ENCODE measurements at regions not wholly inside any gene's neighbourhood (a gene's known extent, or its start where the extent isn't known, plus 50 kb on each side); places are given as distances from the start of the nearest gene placed in this dataset.
A peak's percentile ranks its signal among the peaks of the same experiment; 100 is the strongest.

GRCh38 chr13:99859178-99860177 is 112.1 kb downstream of the ZIC5 start:
- DNase-seq: peak; percentile 37

GRCh38 chr13:99857738-99858137 is 113.8 kb downstream of the ZIC5 start:
- DNase-seq: no peak

GRCh38 chr13:99855526-99856420 is 115.8 kb downstream of the ZIC5 start:
- DNase-seq: no peak

DNA sequence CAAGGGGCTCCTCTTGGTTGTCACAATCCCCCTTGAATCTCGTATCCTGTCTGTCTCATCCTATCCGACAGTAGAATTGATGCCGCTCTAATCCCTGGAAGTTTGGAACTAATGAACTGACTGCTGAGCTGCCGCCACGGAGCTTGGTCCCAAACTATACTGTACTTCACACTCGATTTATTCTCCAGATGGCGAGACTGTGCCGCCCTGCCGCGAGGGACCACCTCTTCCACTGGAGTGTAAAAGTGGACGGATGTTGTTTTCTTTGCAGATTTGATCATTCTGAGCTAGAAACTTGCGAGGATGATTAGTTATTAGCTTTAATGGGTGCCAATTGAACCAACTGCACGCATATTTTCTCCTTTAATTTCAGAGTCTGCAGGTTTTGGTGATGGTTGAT is 117.2 kb downstream of the ZIC5 start:
- no peak for DNase-seq

DNA sequence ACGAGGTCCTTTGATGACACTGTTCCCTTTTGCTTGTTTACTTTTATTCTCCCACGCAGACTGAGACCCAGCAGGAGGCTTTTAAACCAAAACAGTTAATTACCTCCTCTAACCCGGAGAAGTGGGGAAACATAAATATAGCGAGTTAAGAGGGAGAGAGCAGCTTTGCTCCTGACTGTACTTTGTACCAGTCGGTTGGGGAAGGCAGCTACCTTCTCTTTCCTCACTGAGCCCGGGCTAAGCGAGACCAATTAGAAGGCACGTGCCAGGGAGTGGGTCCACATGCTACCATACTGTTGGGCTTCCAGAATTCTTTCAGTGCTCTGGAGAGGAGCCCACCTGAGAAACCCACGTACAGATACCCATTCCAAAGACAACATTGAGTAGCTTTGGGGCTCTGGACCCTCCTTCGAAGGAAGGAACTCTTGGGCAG is 124.2 kb downstream of the ZIC5 start:
- no peak for DNase-seq

GRCh38 chr13:99845161-99845874 is 126.2 kb downstream of the ZIC5 start:
- no peak for DNase-seq

GRCh38 chr13:99844421-99844820 is 127.1 kb downstream of the ZIC5 start:
- DNase-seq: no peak

GRCh38 chr13:99843872-99844271 is 127.7 kb downstream of the ZIC5 start:
- no peak for DNase-seq

DNA sequence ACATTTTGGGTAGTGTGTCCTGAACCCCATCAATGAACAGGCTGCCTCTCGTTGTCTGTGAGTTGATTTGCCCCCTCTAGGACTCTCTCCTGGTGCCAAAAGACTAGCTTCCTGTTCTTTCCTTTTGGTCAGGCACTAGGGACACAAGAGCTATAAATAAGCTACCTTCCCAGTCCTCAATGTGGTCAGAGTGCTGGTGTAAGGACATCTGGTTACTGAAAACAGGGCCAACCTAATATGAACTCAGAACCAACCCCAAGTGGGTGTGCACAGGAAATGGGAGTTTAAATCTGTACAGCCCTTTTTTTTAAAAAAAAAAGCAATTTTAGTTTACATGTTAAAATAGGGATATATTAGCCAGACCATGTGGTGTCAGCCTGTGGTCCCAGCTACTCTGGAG is 129.2 kb downstream of the ZIC5 start:
- no peak for DNase-seq

- DNase-seq: no peak
Measured at GRCh38 chr13:99836291-99836690, 135.3 kb downstream of the ZIC5 start.

DNA sequence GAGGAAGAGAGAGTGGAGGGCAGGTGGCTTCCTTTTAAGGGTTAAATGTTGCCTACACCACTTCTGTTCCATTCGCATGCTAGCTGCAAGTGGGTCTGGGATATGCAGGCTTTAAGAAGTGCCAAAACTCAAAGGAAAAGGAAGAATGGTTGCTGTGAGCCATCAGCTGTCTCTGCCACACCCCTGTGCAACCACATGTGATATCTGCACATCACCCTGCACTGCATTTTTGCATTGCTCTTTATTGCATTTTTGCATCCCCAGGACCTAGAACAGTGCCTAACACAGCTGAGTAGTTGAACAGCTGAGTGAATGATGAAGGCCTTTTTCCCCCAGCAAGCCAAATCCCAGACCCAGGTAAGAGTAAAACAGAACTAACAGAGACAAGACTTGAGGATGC is 136.1 kb downstream of the ZIC5 start:
- no peak for DNase-seq

- DNase-seq: no peak
Measured at GRCh38 chr13:99834246-99834645, 137.3 kb downstream of the ZIC5 start.

- DNase-seq: no peak
Measured at GRCh38 chr13:99832347-99832746, 139.2 kb downstream of the ZIC5 start.

DNA sequence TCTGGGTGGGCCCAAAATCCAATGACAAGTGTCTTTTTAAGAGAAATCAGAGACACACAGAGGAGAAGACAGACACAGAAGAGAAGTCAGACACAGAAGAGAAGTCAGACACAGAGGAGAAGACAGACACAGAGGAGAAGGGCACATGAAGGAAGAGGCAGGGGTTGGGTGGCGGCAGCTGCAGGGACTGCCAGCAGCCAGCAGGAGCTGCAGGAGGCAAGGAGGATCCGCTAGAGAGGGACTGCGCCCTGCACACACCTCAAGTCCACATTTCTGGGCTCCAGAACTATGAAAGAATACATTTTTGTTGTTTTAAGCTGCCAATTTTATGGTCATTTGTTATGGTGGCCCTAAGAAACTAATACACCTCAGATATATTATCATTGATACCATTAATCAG is 140.6 kb downstream of the ZIC5 start:
- DNase-seq: no peak

- no peak for DNase-seq
Measured at GRCh38 chr13:99829593-99830239, 141.9 kb downstream of the ZIC5 start.

GRCh38 chr13:99829161-99829560 is 142.4 kb downstream of the ZIC5 start:
- no peak for DNase-seq

- DNase-seq: no peak
Measured at GRCh38 chr13:99828735-99829134, 142.8 kb downstream of the ZIC5 start.

- DNase-seq: no peak
Measured at GRCh38 chr13:99828123-99828522, 143.4 kb downstream of the ZIC5 start.

DNA sequence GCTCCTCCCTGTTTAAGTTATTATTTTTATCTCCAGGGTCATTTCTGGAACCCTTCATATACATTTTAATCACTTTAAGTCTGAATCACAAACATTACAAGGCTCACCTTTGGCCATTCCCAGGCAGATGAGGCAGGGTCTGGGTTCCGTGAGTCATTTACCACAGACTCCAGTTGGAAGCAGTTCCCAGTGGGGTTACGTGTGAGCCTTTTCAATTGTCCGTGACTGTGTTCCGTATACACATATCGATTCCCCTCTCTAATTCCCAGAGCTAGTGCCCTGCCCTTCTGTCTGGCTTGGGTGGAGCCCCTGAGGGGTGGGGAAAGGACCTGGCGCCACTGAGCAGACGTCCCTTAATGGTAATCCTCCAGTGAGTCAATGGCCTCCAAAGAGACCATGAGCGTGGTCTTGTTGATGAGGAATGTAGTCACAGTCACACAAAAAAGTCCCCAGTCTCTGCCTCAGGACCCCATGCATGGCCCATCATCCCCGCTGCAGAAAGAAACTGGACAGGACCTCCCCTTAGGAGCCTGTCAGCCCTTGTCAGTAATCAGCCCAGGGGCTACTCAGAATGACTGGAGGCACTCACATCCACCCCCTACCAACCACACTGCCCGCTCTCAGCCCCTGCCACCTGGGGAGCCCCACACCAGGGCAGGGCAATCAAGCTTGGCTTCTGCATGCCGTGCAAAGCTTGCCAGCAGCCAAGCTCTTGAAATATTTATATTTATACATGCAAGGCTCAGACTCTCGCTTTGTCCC is 144.4 kb downstream of the ZIC5 start:
- DNase-seq: no peak

- no peak for DNase-seq
Measured at GRCh38 chr13:99823961-99824360, 147.6 kb downstream of the ZIC5 start.

- DNase-seq: no peak
Measured at GRCh38 chr13:99822820-99823219, 148.7 kb downstream of the ZIC5 start.

DNA sequence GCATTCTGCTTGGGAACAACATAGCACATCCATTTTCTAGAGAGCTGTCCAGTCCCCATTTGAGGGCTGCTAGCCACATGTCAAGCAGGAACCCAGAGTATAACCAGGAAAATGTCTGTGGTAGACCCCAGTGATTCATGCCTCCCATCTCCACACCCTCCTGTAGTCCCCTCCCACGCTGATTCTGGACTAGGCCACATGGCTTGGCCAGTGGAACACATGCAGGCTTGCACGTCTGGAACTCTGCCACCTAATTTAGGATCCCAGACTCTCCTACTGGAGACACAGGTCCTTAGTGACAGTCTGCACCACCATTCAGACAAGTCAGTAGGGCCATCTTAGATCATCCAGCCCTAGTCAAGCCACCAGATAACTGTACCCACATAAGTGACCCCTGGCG is 149.8 kb downstream of the ZIC5 start:
- DNase-seq: no peak

All from activated naive CD4-positive, alpha-beta T cell treated with anti-CD3 and anti-CD28 coated beads, Interleukin-2, amount 50 U/mL, for 16 hours (primary cell).